Panc1 (cell line): ENCODE measurements at regions not wholly inside any gene's neighbourhood (a gene's known extent, or its start where the extent isn't known, plus 50 kb on each side); places are given as distances from the start of the nearest gene placed in this dataset.

Source experiments
- CTCF ChIP-seq: fragments of 450-650 bp; IDR thresholded peaks from 2 replicates; pipeline ENCODE4 v1.5.1; 2017; ENCODE audit warnings: mild to moderate bottlenecking
- REST ChIP-seq, 2 experiments: IDR thresholded peaks; 2 replicates each; pipeline ENCODE4 v1.6.1; 2011 to 2012; ENCODE audit warnings: low read depth in 2 of 2, control low read depth in 1 of 2, low read length in 1 of 2, mild to moderate bottlenecking in 1 of 2, moderate library complexity in 1 of 2; ENCODE audit not compliant: insufficient read depth in 1 of 2

- TF ChIP-seq CTCF (no peak), REST (IDR thresholded peaks at IDR 0.05; ENCODE audit: insufficient read depth in 1 of 2, low read depth in 2 of 2, low read length in 1 of 2) (no peak)
Observed at GRCh38 chr20:39778847-39779604, 816.9 kb downstream of the DHX35 start.
